Loucy (cell line): ENCODE measurements at regions not wholly inside any gene's neighbourhood (a gene's known extent, or its start where the extent isn't known, plus 50 kb on each side); places are given as distances from the start of the nearest gene placed in this dataset.

ENCODE experiments used
- H2AFZ ChIP-seq: fragments of 200-600 bp; sonication (generic); 2 replicates; pipeline ENCODE4 v1.6.0; 2016; ENCODE audit warnings: antibody characterized with exemption, mild to moderate bottlenecking, low read length, moderate library complexity
- H3F3A ChIP-seq: fragments of 200-600 bp; 2 replicates; pipeline ENCODE4 v1.6.0; 2016; ENCODE audit warnings: antibody characterized with exemption, low read depth, mild to moderate bottlenecking
- H3K27me3 ChIP-seq: fragments of 200-600 bp; sonication (generic); 2 replicates; pipeline ENCODE4 v1.6.1; 2014; ENCODE audit warnings: low read length, mild to moderate bottlenecking; ENCODE audit not compliant: insufficient read depth, poor library complexity, severe bottlenecking
- H3K36me3 ChIP-seq: fragments of 200-600 bp; sonication (generic); 2 replicates; pipeline ENCODE4 v1.6.1; 2016; ENCODE audit warnings: low read length; ENCODE audit not compliant: insufficient read depth
- H3K4me1 ChIP-seq: fragments of 200-600 bp; sonication (generic); 2 replicates; pipeline ENCODE4 v1.5.1; 2014; ENCODE audit warnings: low read length, mild to moderate bottlenecking; ENCODE audit not compliant: insufficient read depth, poor library complexity, severe bottlenecking
- H3K4me2 ChIP-seq: fragments of 200-600 bp; sonication (generic); 2 replicates; pipeline ENCODE4 v1.6.0; 2014; ENCODE audit warnings: antibody characterized with exemption, low read length, low read depth, mild to moderate bottlenecking; ENCODE audit not compliant: poor library complexity, severe bottlenecking
- H3K4me3 ChIP-seq: fragments of 200-600 bp; sonication (generic); 2 replicates; pipeline ENCODE4 v1.5.1; 2014; ENCODE audit warnings: low read length, mild to moderate bottlenecking, mixed read lengths; ENCODE audit not compliant: poor library complexity, severe bottlenecking
- H3K79me2 ChIP-seq: fragments of 200-600 bp; sonication (generic); 2 replicates; pipeline ENCODE4 v1.6.1; 2014; ENCODE audit warnings: low read length; ENCODE audit not compliant: insufficient read depth
- H3K9ac ChIP-seq: fragments of 200-600 bp; sonication (generic); 2 replicates; pipeline ENCODE4 v1.6.0; 2014; ENCODE audit warnings: mild to moderate bottlenecking, low read depth, low read length, moderate library complexity; ENCODE audit not compliant: poor library complexity, severe bottlenecking
- H3K9me2 ChIP-seq: fragments of 200-600 bp; sonication (generic); replicated peaks from 2 replicates; pipeline ENCODE4 v1.6.1; 2016; ENCODE audit warnings: low read depth, low read length, mixed read lengths
- H3K9me3 ChIP-seq: fragments of 200-600 bp; sonication (generic); 2 replicates; pipeline ENCODE4 v1.6.1; 2014; ENCODE audit warnings: mild to moderate bottlenecking, antibody characterized with exemption, low read length, low read depth; ENCODE audit not compliant: insufficient read depth
- H4K20me1 ChIP-seq: fragments of 200-600 bp; sonication (generic); 2 replicates; pipeline ENCODE4 v1.6.0; 2014; ENCODE audit warnings: antibody characterized with exemption, low read length, mild to moderate bottlenecking; ENCODE audit not compliant: insufficient read depth, poor library complexity, severe bottlenecking
- CTCF ChIP-seq: fragments of 200-600 bp; sonication (generic); conservative IDR thresholded peaks from 2 replicates; pipeline ENCODE4 v1.5.1; 2014; ENCODE audit warnings: mild to moderate bottlenecking, antibody characterized with exemption, low read length
- EZH2phosphoT487 ChIP-seq: fragments of 200-600 bp; IDR thresholded peaks from 2 replicates; pipeline ENCODE4 v1.6.1; 2018; ENCODE audit warnings: antibody characterized with exemption, mild to moderate bottlenecking, moderate library complexity, borderline replicate concordance

- Histone ChIP-seq H4K20me1 (no peaks in the 10 kb centered on the region), H3K4me1 (no peaks in the 10 kb centered on the region), H3K9ac (no peak overlapping the region), H3K9me2 (no peaks in the 10 kb centered on the region), H3K4me2 (no peak overlapping the region), H3K4me3 (no peak overlapping the region), H2AFZ (no peak overlapping the region), H3K36me3 (no peaks in the 10 kb centered on the region), H3K79me2 (no peaks in the 10 kb centered on the region), H3K27me3 (no peaks in the 10 kb centered on the region), H3F3A (no peaks in the 10 kb centered on the region), H3K9me3 (no peaks in the 10 kb centered on the region)
- TF ChIP-seq EZH2phosphoT487 (no peak), CTCF (no peak)
Observed at GRCh38 chr4:134610956-134611355, 409.4 kb upstream of the PABPC4L start.

- no peaks in the 10 kb centered on the region for H3K36me3 ChIP-seq
- no peaks in the 10 kb centered on the region for H3K9me2 ChIP-seq
- H2AFZ ChIP-seq: no peak overlapping the region
- no peaks in the 10 kb centered on the region for H3K27me3 ChIP-seq
- no peaks in the 10 kb centered on the region for H3K4me1 ChIP-seq
- no peaks in the 10 kb centered on the region for H4K20me1 ChIP-seq
- no peaks in the 10 kb centered on the region for H3K79me2 ChIP-seq
- no peak for TF ChIP-seq CTCF
- H3F3A ChIP-seq: no peaks in the 10 kb centered on the region
- no peaks in the 10 kb centered on the region for H3K9me3 ChIP-seq
- H3K4me3 ChIP-seq: no peak overlapping the region
- no peak overlapping the region for H3K9ac ChIP-seq
- H3K4me2 ChIP-seq: no peak overlapping the region
Observed at GRCh38 chr4:134610172-134610571, 408.6 kb upstream of the PABPC4L start.

- Histone ChIP-seq H3K4me3 (no peak overlapping the region), H3F3A (no peaks in the 10 kb centered on the region), H3K9ac (no peak overlapping the region), H3K4me2 (no peak overlapping the region), H3K4me1 (no peaks in the 10 kb centered on the region), H2AFZ (no peak overlapping the region), H3K79me2 (no peaks in the 10 kb centered on the region), H3K36me3 (no peaks in the 10 kb centered on the region), H4K20me1 (no peaks in the 10 kb centered on the region), H3K9me3 (no peaks in the 10 kb centered on the region), H3K9me2 (no peaks in the 10 kb centered on the region), H3K27me3 (no peaks in the 10 kb centered on the region)
- TF ChIP-seq CTCF (no peak), EZH2phosphoT487 (no peak)
Observed at GRCh38 chr4:134601706-134602105, 400.1 kb upstream of the PABPC4L start.
